ENCODE measurements at regions not wholly inside any gene's neighbourhood (a gene's known extent, or its start where the extent isn't known, plus 50 kb on each side); places are given as distances from the start of the nearest gene placed in this dataset.
A peak's percentile ranks its signal among the peaks of the same experiment; 100 is the strongest.

DNA sequence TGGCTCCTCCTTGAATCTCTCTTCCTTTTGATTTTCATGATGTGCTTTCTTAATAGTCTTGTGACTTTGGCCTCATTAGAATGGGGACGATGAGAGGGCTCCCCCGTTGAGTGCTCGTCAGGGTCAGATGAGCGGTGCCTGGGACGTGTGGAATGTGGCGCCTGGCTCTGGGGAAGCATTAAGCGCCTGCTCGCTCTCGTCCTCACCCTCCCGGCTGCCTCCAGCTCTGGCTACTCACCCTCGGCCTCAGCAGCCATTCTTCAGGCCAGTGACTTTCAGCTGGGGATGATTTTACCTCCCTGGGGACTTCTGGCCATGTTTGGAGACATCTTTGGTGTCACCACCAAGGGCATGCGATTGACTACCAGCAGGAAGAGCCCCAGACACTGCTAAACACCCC, 69.7 kb downstream of the RPS6KA4 start:
- no peak for DNase-seq (ENCODE audit: low spot score)

DNA sequence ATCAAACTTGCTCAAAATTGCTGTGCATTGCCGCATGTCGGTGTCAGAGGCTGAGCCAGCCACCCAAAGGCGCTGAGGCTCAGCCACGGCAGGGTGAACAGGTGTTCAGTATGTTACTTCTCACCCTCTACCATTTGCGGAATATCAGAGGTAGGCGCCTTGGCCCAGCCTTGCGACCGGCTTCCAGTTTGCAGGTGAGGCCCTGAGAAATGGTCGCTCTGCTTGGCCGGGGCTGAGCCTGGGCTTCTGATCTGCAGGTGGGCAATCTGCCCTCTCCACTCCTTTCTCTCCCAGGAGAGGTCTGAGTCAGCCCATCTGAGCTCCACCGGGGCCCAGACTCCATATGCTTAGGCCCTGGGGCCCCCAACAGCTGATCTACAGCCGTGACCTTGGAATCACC, 71.0 kb downstream of the RPS6KA4 start:
- no peak for DNase-seq (ENCODE audit: low spot score)

DNA sequence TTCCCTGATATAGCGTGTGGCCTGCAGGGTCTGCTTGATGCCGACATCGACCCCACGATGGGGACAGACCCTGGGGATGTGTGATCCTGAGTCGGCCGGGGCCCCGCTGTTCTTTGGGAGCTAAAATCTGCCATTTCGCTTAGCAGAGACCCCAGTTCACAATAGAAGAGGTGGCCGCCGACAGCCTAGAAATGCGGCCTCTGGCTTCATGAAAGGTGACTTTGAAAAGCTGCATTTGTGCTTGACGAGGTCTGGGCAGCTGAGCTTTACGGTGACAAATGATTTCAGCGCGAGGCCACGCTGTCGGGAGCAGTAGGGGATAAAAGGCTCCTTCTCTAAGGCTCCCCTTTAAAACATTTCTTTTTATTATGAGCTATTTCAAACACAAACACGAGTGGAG, 71.7 kb downstream of the RPS6KA4 start:
- no peak for DNase-seq (ENCODE audit: low spot score)

DNA sequence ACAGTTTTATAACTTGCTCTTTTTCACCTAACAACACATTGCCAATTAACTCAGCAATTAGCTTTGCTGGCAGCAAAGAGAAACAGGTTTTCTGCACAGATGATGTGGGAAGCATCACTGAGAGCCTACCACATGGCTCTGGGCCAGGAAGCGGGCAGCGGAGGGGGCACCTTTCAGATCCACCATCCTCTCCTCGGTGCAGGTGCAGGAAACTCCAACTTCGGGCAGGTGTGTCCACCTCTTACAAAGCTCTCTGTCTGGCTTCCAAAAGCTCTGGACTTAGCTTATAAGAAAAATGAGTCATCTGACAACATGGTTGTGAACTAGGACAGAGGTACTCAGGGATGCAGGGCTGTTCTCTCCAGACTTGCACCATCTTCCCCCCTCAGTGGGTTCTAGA, 77.0 kb downstream of the RPS6KA4 start:
- no peak for DNase-seq (ENCODE audit: low spot score)

DNA sequence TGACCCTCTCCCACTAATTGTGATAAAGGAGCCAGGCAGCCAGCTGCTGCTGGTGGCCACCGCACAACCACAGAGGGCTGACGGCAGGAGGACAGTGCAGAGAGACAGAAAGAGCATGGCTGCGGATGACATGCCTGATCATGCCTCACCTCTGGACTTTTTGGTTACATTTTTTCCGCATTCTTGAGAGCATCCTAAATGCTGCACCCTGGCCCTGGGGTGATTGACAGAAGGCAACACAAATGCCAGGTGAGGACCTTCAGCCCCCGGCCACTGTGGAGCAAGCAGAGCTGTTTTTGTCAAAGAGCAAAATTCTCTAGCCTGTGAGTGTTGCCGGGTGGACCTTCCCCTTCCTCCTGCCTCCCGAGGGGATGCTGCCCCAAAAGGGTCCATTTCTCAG, 78.5 kb downstream of the RPS6KA4 start:
- DNase-seq (ENCODE audit: low spot score), result no peak

DNA sequence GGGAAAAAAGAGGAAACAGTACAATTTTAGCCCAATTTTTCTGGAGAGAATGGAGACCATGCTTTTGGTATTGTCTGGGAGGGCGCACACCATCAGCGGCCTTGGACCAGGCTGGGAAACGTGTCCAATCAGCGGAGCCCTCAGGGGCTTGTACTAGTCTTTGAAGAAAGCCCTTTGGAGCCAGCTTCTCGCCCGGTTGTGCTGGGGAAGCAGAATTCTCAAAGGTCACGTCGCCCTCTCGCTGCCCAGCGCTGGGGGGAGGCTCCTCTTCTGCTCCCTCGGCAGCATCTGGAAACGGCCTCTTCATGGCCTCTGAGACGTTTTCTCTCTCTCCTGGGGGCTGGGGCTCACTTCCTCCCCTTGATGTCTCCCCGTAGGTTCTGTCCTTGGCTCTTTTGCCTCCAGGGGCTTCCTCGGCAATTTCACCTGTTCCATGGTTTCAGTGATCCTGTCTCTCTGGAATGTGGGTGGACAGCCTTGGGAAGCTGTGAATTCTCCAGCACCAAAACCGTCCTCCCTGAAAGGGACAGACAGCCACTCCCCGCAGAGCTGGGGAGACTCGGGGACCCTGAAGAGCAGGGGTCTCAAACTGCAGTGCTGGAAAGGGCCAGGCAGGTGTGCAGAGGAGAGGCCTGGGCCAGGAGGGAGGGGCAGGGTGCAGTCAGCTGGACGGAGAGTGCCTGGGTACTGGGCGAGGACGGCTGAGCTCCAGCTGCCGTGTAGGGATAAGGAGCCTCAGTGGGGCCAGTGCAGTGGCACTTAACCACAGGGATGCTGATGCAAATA, 80.2 kb downstream of the RPS6KA4 start:
- DNase-seq (ENCODE audit: low spot score), result peak; percentile 81

DNA sequence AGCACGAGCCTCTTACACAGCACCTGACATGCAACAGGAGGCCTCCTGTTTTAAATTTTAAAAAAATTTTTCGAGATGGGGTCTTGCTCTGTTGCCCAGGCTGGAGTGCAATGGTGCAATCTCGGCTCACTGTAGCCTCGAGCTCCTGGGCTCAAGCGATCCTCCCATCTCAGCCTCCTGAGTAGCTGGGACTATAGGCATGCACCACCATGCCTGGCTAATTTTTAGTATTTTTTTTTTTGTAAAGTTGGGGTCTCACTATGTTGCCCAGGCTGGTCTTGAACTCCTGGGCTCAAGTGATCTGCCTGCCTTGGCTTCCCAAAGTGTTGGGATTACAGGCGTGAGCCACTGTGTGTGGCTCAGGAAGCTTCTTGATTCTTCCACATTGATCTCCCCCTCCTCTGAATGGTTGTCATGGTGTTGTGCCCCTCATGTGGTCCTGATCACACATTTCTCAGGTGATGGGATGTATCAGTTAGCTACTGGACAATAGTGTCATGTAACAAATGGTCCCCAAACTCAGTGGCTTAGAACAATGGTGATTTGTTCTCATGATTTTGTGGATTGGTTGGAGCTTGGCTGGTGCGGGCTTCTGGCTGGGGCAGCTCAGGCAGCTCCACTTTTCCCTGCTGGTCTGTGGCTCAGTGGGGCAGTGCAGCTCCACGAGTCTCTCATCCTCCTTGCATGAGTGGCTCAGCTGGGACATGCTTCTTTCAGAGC, 81.0 kb downstream of the RPS6KA4 start:
- peak; percentile 26 for DNase-seq (ENCODE audit: low spot score)

DNA sequence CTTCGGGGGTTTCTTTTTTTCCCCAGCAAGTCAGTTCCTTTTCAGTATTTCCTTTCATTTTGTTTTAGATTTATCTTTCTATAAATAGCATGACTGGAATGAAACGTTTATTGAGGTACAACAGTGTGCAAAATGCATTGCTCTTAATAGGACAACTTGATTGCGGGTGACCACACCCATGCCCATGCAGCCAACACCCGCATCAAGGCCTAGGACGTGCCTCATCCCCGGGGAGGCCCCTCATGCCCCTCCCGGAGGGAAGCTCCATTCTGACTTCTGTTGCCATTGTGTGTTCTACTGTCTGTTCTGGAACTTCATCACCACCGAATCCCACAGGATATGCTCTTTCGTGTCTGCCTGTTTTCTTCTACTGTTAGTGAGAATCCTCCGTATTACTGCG, 82.2 kb downstream of the RPS6KA4 start:
- DNase-seq (ENCODE audit: low spot score), result peak; percentile 62

DNA sequence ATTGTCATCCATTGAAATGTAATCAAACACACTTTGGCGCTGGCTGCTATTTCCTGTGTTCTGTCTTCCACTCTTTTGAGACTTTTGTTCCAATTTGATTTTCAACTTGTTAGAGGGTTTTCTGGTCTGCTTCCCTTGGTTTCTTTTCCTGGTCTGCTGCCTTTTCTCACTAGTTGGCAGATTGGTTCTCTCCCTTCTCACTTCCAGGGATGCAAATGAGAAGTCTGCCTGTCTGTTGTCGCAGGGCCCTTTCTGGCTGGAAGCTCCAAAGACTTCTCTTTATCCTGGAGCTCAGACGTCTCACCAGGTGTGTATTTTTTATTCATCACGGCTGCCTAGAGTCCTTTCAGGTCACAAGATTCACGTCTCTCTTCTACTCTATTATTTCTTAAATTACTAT, 84.0 kb downstream of the RPS6KA4 start:
- no peak for DNase-seq (ENCODE audit: low spot score)

DNA sequence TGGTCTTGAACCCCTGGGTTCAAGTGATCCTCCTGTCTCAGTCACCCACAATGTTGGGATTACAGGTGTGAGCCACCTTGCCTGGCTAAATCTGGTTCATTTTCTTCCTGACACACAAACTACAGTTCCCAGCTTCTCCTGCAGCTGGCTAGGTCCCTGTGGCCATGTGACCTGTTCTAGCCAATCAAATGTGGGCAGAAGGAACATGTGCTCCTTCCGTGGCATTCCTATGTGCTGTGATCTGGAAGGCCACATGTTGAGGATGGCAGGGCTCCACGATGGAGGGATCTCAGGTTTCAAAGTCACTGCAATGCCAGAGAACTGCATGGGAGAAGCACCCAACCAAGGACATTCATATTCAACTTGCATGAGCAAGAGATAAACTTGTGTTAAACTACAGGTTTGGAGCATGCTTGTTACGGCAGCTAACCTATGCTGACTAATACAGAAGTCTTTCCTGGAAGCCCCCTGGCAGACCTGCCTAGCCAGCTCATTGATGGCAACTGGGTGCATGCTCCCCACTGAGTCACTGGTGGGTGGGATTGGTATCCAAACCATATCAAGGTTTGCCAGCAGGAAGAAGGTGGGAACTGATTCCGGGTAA, 86.0 kb downstream of the RPS6KA4 start:
- peak; percentile 71 for DNase-seq (ENCODE audit: low spot score)

DNA sequence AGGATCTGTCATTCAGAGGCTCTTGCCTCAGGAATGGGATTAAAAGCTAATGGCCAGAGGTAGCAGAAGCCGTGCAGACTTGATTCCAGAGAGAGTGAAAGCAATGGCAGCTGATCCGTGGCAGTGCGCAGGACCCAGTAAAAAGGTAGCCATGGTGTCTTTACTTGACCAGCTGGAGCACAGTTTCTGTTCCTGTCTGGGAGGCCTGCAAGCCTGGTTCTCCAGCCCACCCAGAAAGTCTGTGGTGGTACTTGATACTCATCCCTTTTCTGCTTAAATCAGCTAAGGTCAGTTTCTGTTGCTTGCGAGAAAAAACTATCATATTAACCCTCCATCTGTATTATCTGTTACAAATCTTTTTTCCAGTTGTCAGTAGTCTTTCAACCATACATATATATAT, 86.7 kb downstream of the RPS6KA4 start:
- peak; percentile 33 for DNase-seq (ENCODE audit: low spot score)

DNA sequence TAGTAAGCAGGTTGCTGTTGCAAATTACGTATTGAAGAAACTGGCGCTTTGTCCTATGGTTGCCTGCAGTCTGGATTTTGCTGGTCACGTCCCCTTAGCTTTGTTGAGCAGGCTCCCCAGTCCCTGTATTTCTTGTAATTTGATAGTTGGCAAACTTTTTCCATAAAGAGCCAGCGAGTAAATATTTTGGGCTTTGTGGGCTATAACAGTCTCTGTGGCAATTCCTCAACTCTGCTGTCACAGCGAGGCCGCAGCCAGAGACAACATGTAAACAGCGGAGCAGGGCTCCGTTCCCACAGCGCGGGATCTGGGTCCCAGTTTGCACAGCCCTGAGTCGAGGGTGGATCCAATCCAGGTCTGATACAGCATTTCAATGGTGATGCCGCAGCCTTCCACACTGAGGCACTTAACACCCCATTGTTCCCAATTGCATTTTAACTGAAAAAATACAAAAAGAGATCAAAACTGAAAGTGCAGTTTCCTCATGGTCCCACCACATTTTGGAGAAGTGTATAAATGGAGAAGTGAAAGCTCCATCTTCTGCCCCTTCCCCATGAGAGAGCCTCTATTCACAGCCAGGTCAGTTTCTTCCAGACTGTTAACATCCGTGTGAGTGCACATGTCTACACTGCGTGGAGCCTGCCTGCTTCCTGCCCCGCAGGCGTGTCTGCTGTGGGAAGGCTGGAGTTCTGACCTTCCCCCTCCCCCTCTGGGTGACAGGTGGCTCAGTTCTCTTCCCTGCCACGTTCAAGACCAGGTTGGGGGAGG, 89.1 kb downstream of the RPS6KA4 start:
- DNase-seq (ENCODE audit: low spot score), result no peak

DNA sequence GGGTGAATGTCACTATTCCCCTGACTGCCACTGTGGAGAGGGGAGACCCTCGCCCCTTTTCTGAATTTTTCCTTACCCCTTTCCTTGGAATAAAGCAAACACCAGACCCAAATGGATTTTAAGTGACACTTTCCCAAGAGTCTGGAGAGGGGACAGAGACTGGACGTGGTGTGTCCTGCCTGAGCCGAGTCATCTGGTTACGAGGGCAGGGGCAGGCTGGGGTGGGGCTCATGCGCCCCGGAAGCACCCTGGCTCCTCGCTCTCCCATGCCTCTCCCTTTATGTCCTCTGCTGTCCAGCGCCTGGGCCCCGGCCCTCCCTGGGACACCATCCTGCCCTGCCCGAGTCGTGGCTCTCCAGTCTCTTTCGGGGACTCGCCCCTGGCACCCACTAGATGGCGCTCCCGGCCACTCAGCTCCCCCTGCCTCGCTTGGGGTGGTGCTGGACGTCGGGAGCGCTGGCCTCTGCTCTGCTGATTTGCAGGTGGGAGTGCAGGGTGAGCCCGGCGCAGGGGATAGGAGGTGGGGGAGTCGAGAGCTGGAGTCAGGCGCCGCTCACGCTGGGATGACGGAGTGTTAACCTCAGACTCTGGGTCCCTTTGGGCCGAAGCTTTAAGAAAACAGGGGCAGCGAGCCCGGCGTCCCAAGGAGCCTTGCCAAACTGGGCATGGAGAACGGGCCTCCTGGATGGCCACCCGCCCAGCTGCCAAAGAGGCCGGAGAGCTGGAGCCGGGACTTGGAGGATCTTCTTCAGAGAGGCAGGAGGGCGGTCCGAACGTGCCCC, 89.8 kb downstream of the RPS6KA4 start:
- peak; percentile 93 for DNase-seq (ENCODE audit: low spot score)

DNA sequence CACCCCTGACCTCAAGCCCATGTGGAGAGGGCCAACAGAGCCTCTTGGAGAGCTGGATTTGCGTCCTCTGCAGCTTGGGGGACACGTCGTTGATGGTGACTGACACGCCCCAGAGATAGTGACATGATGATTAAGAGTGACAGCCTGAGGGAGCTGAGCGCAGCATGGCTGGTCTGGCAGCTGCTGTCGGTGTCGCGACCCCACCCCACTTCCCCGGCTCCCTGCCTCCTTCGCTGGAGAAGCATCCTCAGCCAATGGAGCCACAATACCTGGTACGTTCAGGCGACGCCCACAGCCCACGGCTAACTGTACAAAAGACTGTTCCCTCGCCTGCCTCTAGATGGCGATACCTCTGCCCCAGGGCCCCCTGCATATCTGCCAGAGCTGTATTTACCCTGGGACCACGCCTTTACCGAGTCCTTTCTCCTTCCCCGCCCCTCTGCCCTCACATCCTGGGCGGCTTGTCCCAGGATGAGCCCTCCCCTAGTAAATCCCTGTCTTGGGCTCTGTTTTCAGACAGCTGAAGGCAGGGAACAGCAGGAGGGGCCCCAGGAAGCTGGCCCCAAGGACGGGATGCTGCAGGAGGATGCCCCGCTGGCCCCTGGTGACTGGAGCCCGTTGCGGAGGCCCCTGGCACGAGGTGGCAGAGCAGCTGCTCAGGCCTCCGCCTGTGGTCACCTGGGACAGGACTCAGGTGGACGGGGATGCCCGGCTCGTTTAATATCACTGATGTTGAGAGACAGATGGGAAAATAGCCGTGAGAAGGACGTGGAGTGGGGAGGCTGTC, 90.6 kb downstream of the RPS6KA4 start:
- DNase-seq (ENCODE audit: low spot score), result peak; percentile 87

DNA sequence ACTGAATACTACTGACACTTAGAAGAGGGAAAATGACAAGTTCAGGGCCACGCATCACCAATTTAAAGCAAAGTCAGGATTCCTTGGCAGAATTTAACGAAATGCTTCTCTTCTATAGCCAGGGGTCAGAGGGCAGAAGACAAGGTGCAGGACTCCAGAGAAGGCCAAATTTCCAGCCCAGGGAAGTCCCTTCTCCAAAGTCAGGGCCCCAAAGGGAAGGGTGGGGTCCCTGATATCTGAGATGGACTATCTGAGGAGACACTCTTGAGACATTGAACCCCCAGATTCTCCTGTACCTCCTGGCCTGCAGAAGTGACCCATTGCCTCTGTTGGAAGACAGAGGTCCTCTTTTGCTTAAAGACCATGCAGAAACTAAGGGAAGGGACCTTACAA, 91.2 kb downstream of the RPS6KA4 start:
- peak; percentile 57 for DNase-seq (ENCODE audit: low spot score)

DNA sequence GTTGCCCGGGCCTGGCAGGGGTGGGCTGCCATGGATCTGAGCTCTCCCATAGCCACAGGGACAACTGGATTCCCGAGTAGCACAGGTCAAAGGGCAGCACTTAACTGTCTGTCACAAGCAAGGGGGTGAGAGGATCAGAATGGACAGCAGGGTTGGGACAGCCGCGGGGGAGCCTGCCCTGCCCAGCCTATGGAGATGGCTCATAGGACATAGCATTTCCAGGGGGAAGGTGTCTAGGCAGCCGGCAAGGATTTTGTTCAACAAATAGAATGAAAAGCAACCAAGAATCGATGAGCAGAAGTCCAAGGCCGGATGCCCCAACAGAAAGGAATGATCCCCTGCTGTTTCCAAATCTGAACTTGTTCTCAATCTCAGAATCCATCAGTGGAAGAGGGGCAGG, 92.9 kb downstream of the RPS6KA4 start:
- DNase-seq (ENCODE audit: low spot score), result peak; percentile 72

DNA sequence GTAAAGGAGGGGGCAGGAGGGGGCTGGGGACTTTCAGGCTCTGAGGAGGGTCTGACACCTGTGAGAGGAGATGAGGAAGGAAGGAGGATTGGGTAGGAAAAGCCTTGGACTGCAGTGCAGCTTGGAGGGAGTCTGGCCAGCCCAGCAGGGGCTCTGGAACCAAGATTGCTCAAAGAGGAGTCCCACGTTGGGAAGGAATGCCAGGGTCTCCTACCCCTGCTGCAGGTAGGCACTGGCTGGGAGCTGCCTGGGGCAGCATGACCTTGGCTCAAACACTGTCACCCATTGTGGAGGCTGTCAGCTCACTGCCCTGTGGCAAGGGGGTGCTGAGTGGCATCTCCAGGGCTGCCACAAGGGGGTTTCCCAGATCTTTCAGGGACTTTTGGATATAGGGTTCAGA, 94.5 kb downstream of the RPS6KA4 start:
- no peak for DNase-seq (ENCODE audit: low spot score)

DNA sequence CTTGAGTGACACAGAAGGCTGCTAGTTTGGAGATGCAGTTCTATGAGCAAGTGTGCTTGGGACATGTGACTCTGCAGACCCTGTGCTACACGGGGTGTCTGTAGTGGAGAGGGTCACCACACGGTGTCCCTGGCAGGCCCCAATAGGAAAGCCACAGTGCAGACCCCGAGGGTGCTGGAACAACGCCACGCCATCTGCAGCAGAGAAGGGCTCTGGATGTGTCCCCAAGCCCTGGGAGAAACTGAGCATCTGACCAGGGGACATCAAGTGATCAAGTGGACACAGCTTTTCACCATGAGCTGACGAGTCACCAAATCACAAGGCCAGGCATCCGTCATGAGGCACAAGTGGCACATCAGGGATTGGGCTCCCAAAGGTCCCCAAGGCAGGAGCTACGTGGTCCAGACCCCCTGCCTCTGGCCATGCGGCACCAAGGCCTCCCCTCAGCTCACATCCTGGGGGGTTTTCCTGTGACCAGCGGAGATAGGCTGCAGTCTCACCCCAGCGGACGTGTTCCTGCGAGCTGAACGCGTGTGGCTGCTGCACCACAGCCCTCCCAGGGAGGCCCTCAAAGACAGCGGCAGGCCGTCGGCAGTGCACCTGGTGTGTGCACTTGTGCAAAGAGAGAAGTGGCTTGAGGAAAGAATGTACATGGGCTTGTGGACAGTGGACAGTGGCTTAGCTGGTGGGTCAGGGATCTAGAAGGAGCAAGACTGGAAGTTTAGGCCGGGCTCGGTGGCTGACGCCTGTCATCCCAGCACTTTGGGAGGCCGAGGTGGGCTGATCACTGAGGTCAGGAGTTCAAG, 96.7 kb downstream of the RPS6KA4 start:
- DNase-seq (ENCODE audit: low spot score), result peak; percentile 82
